HepG2 (cell line): ENCODE measurements at regions not wholly inside any gene's neighbourhood (a gene's known extent, or its start where the extent isn't known, plus 50 kb on each side); places are given as distances from the start of the nearest gene placed in this dataset.
A peak's percentile ranks its signal among the peaks of the same experiment; 100 is the strongest.

Experiments
- CEBPG ChIP-seq: IDR thresholded peaks from 2 replicates; pipeline ENCODE4 v1.6.1; 2016
- CREB1 ChIP-seq, 2 experiments: fragments of 450-650 bp in 1 of 2; IDR thresholded peaks; 2 replicates each; pipeline ENCODE4 v1.6.1; 2016 to 2017; ENCODE audit warnings: control low read depth in 1 of 2, mild to moderate bottlenecking in 1 of 2, missing compliant biosample characterization in 1 of 2, missing genetic modification characterization in 1 of 2
- ETV5 ChIP-seq: IDR thresholded peaks from 2 replicates; pipeline ENCODE4 v1.6.1; 2018; ENCODE audit warnings: missing biosample characterization, missing genetic modification reagents, inconsistent platforms, borderline replicate concordance
- KAT7 ChIP-seq: IDR thresholded peaks from 2 replicates; pipeline ENCODE4 v1.6.1; 2018; ENCODE audit warnings: borderline replicate concordance, missing compliant biosample characterization
- NCOA2 ChIP-seq: sonication (generic); formaldehyde crosslinking; IDR thresholded peaks from 2 replicates; pipeline ENCODE4 v1.8.0; 2022; ENCODE audit warnings: inconsistent platforms
- PITX1 ChIP-seq: sonication (generic); formaldehyde crosslinking; IDR thresholded peaks from 2 replicates; pipeline ENCODE4 v1.5.1; 2020; ENCODE audit warnings: mild to moderate bottlenecking, missing genetic modification reagents
- SOX6 ChIP-seq, 2 experiments: fragments of 450-650 bp in 1 of 2; sonication (generic) in 1 of 2; formaldehyde crosslinking in 1 of 2; IDR thresholded peaks; 2 replicates each; pipeline versions ENCODE4 v1.4.0 to v1.6.1; 2017 to 2020; ENCODE audit warnings: antibody characterized with exemption in 1 of 2, mild to moderate bottlenecking in 1 of 2, missing genetic modification reagents in 1 of 2
- SRF ChIP-seq: IDR thresholded peaks from 2 replicates; pipeline ENCODE4 v1.6.1; 2011; ENCODE audit warnings: mild to moderate bottlenecking, low read depth, low read length, moderate library complexity
- TERF1 ChIP-seq: sonication (generic); formaldehyde crosslinking; IDR thresholded peaks from 2 replicates; pipeline ENCODE4 v1.8.0; 2022; ENCODE audit warnings: mild to moderate bottlenecking, missing genetic modification reagents, moderate library complexity
- TFE3 ChIP-seq: IDR thresholded peaks from 2 replicates; pipeline ENCODE4 v1.6.1; 2016
- THAP11 ChIP-seq: IDR thresholded peaks from 2 replicates; pipeline ENCODE4 v1.6.1; 2016; ENCODE audit warnings: missing biosample characterization, missing genetic modification reagents
- U2AF1 ChIP-seq: fragments of 200-400 bp; formaldehyde crosslinking; optimal IDR thresholded peaks from 2 replicates; pipeline ENCODE3; 2017; ENCODE audit warnings: mild to moderate bottlenecking, low read depth, low read length
- XRCC5 ChIP-seq: fragments of 200-400 bp; formaldehyde crosslinking; optimal IDR thresholded peaks from 2 replicates; pipeline ENCODE3; 2017; ENCODE audit warnings: mild to moderate bottlenecking, low read length
- ZBTB43 ChIP-seq: sonication (generic); formaldehyde crosslinking; conservative IDR thresholded peaks from 2 replicates; pipeline ENCODE4 v1.4.0; 2020; ENCODE audit warnings: missing genetic modification reagents
- ZFX ChIP-seq: sonication (generic); formaldehyde crosslinking; IDR thresholded peaks from 2 replicates; pipeline ENCODE4 v1.4.0; 2020; ENCODE audit warnings: mild to moderate bottlenecking, low read depth, missing genetic modification reagents, moderate library complexity
- ZMAT3 ChIP-seq: sonication (generic); formaldehyde crosslinking; conservative IDR thresholded peaks from 2 replicates; pipeline ENCODE4 v1.7.0; 2021; ENCODE audit warnings: missing genetic modification reagents
- ZMYM2 ChIP-seq: sonication (generic); formaldehyde crosslinking; IDR thresholded peaks from 2 replicates; pipeline ENCODE4 v1.8.0; 2022; ENCODE audit warnings: mild to moderate bottlenecking, missing genetic modification reagents
- ZNF333 ChIP-seq: sonication (generic); formaldehyde crosslinking; IDR thresholded peaks from 2 replicates; pipeline ENCODE4 v1.4.0; 2020; ENCODE audit warnings: mild to moderate bottlenecking, missing genetic modification reagents, borderline replicate concordance
- ZNF660 ChIP-seq: sonication (generic); formaldehyde crosslinking; IDR thresholded peaks from 2 replicates; pipeline ENCODE4 v1.5.1; 2020; ENCODE audit warnings: mild to moderate bottlenecking, low read depth, missing genetic modification reagents, borderline replicate concordance
- TF ChIP-seq, protein P1 (sequence below): IDR thresholded peaks from 2 replicates; pipeline ENCODE4 v1.4.0; 2020; ENCODE audit warnings: mild to moderate bottlenecking, missing genetic modification reagents

DNA sequence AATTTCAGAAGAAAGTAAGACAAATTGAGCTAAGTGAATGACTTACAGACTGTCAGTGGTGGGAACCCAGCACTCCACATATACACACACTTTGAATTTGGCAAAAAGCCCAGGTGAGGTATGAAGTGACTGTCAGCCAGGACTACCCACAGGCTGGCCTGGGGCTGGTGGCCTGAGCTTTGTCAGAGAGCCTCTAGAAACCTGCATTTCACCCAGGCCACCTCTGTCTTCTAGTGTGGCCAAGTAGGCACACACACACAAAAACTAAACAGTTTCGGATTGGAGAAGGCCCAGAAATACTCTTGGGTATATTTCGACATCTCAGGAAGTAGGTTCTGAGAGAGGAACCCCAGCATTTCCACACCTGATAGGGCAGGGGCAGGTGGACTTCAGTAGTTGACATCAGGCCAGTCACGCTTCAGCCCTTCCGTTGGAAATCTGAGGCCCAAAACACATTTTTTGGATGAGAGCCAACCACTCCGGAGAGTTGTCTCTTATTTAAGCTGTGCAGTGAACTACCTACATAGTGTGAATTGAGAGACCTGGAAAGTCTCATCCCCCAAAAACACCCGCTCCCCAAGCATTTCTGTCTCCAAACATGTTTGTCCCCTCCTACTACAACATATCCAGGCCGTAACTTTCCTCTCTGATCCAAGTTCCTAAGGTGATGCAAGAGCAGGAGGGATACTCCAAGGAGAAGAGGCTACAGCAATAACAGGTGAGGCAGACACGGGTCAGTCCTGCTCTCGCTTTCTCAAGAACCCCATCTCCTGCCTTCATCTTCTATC, 167.2 kb upstream of the PROX1 start (continued):
- no peak for TF ChIP-seq ZNF660 (CRISPR knock-in tag)
- TF ChIP-seq, protein P1, sequence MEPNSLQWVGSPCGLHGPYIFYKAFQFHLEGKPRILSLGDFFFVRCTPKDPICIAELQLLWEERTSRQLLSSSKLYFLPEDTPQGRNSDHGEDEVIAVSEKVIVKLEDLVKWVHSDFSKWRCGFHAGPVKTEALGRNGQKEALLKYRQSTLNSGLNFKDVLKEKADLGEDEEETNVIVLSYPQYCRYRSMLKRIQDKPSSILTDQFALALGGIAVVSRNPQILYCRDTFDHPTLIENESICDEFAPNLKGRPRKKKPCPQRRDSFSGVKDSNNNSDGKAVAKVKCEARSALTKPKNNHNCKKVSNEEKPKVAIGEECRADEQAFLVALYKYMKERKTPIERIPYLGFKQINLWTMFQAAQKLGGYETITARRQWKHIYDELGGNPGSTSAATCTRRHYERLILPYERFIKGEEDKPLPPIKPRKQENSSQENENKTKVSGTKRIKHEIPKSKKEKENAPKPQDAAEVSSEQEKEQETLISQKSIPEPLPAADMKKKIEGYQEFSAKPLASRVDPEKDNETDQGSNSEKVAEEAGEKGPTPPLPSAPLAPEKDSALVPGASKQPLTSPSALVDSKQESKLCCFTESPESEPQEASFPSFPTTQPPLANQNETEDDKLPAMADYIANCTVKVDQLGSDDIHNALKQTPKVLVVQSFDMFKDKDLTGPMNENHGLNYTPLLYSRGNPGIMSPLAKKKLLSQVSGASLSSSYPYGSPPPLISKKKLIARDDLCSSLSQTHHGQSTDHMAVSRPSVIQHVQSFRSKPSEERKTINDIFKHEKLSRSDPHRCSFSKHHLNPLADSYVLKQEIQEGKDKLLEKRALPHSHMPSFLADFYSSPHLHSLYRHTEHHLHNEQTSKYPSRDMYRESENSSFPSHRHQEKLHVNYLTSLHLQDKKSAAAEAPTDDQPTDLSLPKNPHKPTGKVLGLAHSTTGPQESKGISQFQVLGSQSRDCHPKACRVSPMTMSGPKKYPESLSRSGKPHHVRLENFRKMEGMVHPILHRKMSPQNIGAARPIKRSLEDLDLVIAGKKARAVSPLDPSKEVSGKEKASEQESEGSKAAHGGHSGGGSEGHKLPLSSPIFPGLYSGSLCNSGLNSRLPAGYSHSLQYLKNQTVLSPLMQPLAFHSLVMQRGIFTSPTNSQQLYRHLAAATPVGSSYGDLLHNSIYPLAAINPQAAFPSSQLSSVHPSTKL (CRISPR knock-in tag): peak; percentile 35; the same call in 1 of the 2 replicates
- no peak for TF ChIP-seq SRF
- TF ChIP-seq TFE3 (CRISPR knock-in tag): peak; percentile 9; the same call in 1 of the 2 replicates
- peak; percentile 81; the same call in 1 of the 2 replicates for TF ChIP-seq ETV5 (CRISPR knock-in tag)
- TF ChIP-seq SOX6 (IDR thresholded peaks at IDR 0.05): no peak
- TF ChIP-seq SOX6 (CRISPR knock-in tag; IDR thresholded peaks at IDR 0.05): peak; percentile 45; the same call in 1 of the 2 replicates
- peak; percentile 62; the same call in 1 of the 2 replicates for TF ChIP-seq ZMYM2 (CRISPR knock-in tag)
- TF ChIP-seq THAP11 (CRISPR knock-in tag): no peak
- no peak for TF ChIP-seq ZMAT3 (CRISPR knock-in tag)
- no peak for TF ChIP-seq TERF1
- no peak for TF ChIP-seq CREB1 (IDR thresholded peaks at IDR 0.05)
- peak; percentile 52; the same call in 1 of the 2 replicates for TF ChIP-seq CREB1 (CRISPR knock-in tag; IDR thresholded peaks at IDR 0.05)
- TF ChIP-seq ZNF333 (CRISPR knock-in tag): no peak
- no peak for TF ChIP-seq KAT7
- TF ChIP-seq XRCC5: peak; percentile 18
- peak; percentile 52 for TF ChIP-seq U2AF1
- peak; percentile 45; the same call in 1 of the 2 replicates for TF ChIP-seq CEBPG (CRISPR knock-in tag)
- TF ChIP-seq PITX1 (CRISPR knock-in tag): peak; percentile 25; the same call in 1 of the 2 replicates
- TF ChIP-seq ZBTB43: no peak
- peak; percentile 32; the same call in 1 of the 2 replicates for TF ChIP-seq ZFX (CRISPR knock-in tag)
- peak; percentile 17; the same call in 1 of the 2 replicates for TF ChIP-seq NCOA2
